ENCODE measurements at regions not wholly inside any gene's neighbourhood (a gene's known extent, or its start where the extent isn't known, plus 50 kb on each side); places are given as distances from the start of the nearest gene placed in this dataset.

DNA sequence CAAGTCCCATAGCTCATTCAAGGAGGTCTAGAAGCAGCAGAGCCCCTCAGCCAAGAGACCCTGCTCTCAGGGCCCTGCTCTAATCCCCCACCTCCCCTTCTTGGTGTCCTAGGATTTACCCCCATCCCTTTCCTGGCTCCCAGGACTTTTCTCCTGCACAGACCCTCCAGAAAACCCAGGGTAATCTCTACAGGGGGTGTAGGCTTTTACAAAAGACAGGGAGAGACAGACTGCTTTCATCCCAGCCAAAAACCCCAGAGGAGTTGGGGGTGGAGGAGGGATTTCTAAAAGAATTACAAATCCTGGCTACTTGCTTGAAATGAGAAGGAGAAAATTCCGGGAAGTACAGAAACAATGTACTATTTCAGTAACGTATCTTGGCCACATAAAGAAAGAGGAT is 133.3 kb downstream of the TNFSF13B start:
- TF ChIP-seq, protein P1, sequence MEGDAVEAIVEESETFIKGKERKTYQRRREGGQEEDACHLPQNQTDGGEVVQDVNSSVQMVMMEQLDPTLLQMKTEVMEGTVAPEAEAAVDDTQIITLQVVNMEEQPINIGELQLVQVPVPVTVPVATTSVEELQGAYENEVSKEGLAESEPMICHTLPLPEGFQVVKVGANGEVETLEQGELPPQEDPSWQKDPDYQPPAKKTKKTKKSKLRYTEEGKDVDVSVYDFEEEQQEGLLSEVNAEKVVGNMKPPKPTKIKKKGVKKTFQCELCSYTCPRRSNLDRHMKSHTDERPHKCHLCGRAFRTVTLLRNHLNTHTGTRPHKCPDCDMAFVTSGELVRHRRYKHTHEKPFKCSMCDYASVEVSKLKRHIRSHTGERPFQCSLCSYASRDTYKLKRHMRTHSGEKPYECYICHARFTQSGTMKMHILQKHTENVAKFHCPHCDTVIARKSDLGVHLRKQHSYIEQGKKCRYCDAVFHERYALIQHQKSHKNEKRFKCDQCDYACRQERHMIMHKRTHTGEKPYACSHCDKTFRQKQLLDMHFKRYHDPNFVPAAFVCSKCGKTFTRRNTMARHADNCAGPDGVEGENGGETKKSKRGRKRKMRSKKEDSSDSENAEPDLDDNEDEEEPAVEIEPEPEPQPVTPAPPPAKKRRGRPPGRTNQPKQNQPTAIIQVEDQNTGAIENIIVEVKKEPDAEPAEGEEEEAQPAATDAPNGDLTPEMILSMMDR (IDR thresholded peaks at IDR 0.05), result no peak
- TF ChIP-seq POLR2A (IDR thresholded peaks at IDR 0.05), result no peak
- TF ChIP-seq POLR2AphosphoS5 (IDR thresholded peaks at IDR 0.05), result no peak
